DMS79 (cell line): ENCODE measurements at regions not wholly inside any gene's neighbourhood (a gene's known extent, or its start where the extent isn't known, plus 50 kb on each side); places are given as distances from the start of the nearest gene placed in this dataset.

Experiments used
- DNase-seq: peaks from one replicate; lab custom pipeline; 2025; lab: John Stamatoyannopoulos, UW

GRCh38 chr10:90975096-90975495 lies 54.2 kb upstream of the ANKRD1 start:
- DNase-seq, result no peak

- no peak for DNase-seq
These were observed 56.4 kb upstream of the ANKRD1 start for GRCh38 chr10:90977162-90977854.

DNA sequence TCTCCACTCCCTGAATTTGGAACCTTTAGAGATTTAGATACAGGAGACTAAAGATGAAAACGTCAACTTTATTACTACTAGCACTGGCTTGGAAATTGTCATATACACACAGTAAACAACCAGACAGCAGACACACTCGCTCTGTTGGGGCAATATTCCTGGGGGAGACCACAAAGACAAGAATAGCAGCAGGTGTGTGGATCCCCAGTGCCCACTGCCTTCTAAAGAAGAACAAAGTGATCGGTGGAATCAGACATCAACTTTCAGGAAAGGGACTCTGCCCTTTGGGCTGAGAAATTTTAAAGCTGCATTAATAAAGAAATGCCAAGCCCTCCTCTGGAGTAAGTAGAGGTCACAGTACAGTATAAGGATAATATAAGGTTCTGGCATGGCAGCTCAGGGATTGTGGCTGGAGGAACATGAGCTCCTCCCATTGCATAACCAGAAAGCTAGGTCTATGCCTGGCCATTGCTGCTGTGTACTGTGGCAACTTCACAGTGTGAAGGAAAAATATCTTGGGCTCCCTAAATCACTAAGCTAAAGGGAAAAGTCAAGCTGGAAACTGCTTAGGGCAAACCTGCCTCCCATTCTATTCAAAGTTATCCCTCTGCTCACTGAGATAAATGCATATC lies 57.1 kb upstream of the ANKRD1 start:
- no peak for DNase-seq

- DNase-seq, result no peak
These were observed 61.6 kb upstream of the ANKRD1 start for GRCh38 chr10:90982406-90983008.

DNA sequence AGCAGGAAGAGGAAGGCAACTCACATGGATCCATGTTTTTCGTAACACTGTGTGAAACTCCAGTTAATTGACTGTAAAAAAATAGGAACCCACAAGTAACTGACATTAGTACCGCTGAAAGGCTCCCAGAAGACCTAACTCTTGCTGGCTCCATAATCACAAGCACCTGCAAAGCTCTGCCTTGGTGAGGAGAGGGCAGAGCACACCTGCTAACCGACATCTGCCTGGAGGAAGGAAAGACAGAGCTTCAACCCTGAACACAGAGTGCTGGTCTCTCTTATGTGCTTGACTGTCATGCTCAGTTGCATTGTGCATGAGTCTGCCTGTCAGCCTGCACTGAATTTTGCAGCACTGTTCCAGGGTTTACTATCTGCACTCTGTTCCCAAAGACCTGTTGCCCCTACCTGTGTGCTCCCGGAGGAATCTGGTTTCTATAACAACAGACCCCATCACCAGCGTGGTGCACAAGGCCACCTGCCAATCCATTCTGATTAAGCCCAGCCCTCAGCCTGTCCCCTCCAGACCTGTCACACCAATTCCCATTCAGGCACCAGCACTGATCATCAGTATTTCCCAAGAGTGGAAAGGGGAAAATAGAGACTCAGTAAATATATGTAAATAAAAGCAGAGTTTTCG lies 63.1 kb upstream of the ANKRD1 start:
- no peak for DNase-seq

- DNase-seq, result no peak
These were observed 64.0 kb upstream of the ANKRD1 start for GRCh38 chr10:90984898-90985297.

GRCh38 chr10:90985321-90985933 lies 64.5 kb upstream of the ANKRD1 start:
- DNase-seq, result no peak

GRCh38 chr10:90986136-90986760 lies 65.4 kb upstream of the ANKRD1 start:
- DNase-seq, result no peak

- no peak for DNase-seq
These were observed 66.0 kb upstream of the ANKRD1 start for GRCh38 chr10:90986870-90987269.

GRCh38 chr10:90987383-90987782 lies 66.5 kb upstream of the ANKRD1 start:
- DNase-seq, result no peak

GRCh38 chr10:90988024-90988423 lies 67.1 kb upstream of the ANKRD1 start:
- no peak for DNase-seq

GRCh38 chr10:90988802-90989201 lies 67.9 kb upstream of the ANKRD1 start:
- DNase-seq, result no peak

DNA sequence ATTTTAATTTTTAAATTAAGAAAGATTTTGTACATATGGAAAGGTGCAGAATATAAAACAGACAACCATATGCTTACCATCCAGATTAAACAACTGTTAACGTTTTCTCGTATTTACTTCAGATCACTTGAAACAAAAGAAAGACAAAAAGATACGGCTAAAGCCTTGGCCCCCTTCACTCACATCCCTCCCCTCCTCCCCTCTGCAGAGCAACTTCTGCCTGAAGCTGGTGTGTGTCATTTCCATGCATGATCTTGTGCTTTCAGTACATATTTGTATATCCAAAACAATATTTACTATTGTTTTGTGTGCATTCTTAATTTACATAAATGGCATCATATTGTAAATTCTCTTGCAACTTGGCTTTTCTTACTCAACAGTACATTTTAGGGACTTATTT lies 68.5 kb upstream of the ANKRD1 start:
- DNase-seq, result no peak

GRCh38 chr10:90992462-90992861 lies 71.6 kb upstream of the ANKRD1 start:
- DNase-seq, result no peak

DNA sequence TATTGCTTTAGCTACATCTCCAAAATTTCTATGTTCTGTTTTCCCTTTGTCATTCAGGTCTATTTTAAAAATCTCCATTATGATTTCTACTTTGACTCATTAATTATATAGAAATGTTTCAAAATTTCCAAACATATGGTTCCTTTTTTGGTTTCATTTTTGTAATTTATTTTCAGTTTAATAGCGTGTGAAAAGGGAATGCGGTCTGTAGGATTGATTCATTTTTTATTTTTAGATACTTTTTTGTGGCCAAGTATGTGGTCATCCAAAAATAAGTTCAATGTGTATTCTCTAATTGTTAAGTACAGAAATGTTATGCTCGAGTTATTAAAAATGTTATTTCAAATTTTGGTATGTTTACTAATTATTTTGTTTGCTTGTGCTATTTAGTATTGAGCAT lies 72.5 kb upstream of the ANKRD1 start:
- DNase-seq, result no peak

GRCh38 chr10:90997670-90998069 lies 76.8 kb upstream of the ANKRD1 start:
- no peak for DNase-seq

GRCh38 chr10:90998733-90999511 lies 78.0 kb upstream of the ANKRD1 start:
- DNase-seq, result no peak

GRCh38 chr10:90999512-91000172 lies 78.8 kb upstream of the ANKRD1 start:
- no peak for DNase-seq

GRCh38 chr10:91000470-91000869 lies 79.6 kb upstream of the ANKRD1 start:
- DNase-seq, result no peak

GRCh38 chr10:91000985-91001384 lies 80.1 kb upstream of the ANKRD1 start:
- DNase-seq, result no peak

- no peak for DNase-seq
These were observed 81.8 kb upstream of the ANKRD1 start for GRCh38 chr10:91002656-91003055.
